Stomach smooth muscle (tissue), 2 donors: ENCODE measurements at regions not wholly inside any gene's neighbourhood (a gene's known extent, or its start where the extent isn't known, plus 50 kb on each side); places are given as distances from the start of the nearest gene placed in this dataset.
A peak's percentile ranks its signal among the peaks of the same experiment; 100 is the strongest.
"Not testable (repeated sequence)": the region's sequence is repeated elsewhere in the genome, so short reads cannot be mapped to it uniquely, and the experiment has no call there.

ENCODE experiments used
- H3K27ac ChIP-seq: one replicate; pipeline ENCODE4 v1.7.0; 2013; ENCODE audit warnings: mild to moderate bottlenecking, low read length, inconsistent platforms
- H3K27me3 ChIP-seq, 2 donors: one replicate each; pipeline ENCODE4 v1.7.0; 2013; ENCODE audit warnings: low read length in 2 of 2; ENCODE audit not compliant: insufficient read depth in 2 of 2, control insufficient read depth in 1 of 2
- H3K36me3 ChIP-seq, 2 donors: one replicate each; pipeline ENCODE4 v1.7.0; 2013; ENCODE audit warnings: low read length in 2 of 2; ENCODE audit not compliant: control insufficient read depth in 2 of 2, insufficient read depth in 2 of 2
- H3K4me1 ChIP-seq: one replicate; pipeline ENCODE4 v1.7.0; 2013; ENCODE audit warnings: low read length; ENCODE audit not compliant: control insufficient read depth, insufficient read depth
- H3K4me3 ChIP-seq, 2 donors: one replicate each; pipeline ENCODE4 v1.7.0; 2013; ENCODE audit warnings: low read length in 2 of 2
- H3K9ac ChIP-seq, 2 donors: one replicate each; pipeline ENCODE4 v1.7.0; 2013; ENCODE audit warnings: low read length in 2 of 2, mild to moderate bottlenecking in 1 of 2
- H3K9me3 ChIP-seq, 2 donors: one replicate each; pipeline ENCODE4 v1.7.0; 2013; ENCODE audit warnings: low read length in 2 of 2; ENCODE audit not compliant: control insufficient read depth in 2 of 2
- donor health status: healthy.
- donor health status: Pancreatic carcinoma.

DNA sequence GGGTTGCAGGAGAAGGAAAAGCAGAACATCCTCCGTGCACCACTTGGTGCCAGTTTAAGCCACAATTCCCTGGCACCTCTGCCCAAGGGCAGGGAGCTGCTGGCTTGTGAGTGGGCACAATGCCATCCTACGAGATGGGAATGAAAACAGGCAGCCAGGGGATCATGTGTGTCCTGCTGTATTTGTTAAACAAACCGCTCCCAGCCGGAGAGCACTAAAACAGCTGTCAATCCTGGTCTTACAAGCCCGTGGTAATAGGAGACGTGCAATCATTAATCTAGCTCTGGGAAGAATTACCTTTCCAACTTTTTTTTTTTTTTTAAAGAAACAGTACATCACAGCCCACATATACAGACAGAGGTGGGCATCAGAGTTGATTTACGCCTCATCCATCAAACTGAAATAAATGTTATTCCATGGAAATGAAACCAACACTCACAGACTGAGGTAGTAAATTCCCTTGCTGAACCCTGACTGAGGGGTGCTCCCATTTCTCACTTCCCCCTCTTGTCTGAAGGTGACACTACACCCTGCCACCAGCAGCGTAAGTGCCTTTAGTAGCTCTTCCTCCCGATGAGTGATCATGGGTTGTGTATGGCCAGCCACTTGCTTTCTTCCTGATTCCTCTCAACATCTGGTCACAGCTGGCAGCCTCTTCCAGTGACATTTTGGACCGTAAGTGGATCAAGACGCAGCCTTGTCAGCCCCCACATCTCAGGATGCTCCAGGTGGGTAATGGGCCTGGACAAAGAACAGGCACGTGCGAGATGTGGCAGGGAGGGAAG lies 143.8 kb downstream of the TEX36 start:
- H3K4me1 ChIP-seq: peaks cover 22% of the 10 kb centered on the region
- peak overlapping the region in 1 of 2 donors; percentile 40 for H3K4me3 ChIP-seq
- peak overlapping the region; percentile 41 for H3K27ac ChIP-seq
- H3K9ac ChIP-seq: no peak overlapping the region
- no peaks in the 10 kb centered on the region for H3K36me3 ChIP-seq
- H3K27me3 ChIP-seq: no peaks in the 10 kb centered on the region
- no peaks in the 10 kb centered on the region for H3K9me3 ChIP-seq

DNA sequence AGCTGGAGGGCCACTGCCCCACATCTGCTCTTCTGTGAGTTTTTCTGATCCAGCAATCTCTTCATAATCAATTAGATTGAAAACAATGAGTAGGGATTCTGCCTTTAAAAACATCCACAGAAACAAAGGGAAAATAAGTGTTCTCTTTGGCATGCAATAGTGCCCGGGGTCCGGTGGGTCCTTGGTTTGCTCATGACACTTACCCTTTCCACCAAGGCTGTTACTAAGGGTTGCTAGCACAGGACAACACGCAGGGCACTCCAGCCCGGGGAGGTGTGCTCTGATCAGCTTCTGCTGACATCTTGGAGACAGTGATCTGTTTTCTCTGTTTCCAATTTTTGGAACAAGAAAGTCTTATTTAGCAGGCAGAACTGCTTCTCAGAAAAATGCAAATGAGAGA lies 146.7 kb downstream of the TEX36 start:
- Histone ChIP-seq H3K36me3 (no peaks in the 10 kb centered on the region), H3K27ac (no peak overlapping the region)

DNA sequence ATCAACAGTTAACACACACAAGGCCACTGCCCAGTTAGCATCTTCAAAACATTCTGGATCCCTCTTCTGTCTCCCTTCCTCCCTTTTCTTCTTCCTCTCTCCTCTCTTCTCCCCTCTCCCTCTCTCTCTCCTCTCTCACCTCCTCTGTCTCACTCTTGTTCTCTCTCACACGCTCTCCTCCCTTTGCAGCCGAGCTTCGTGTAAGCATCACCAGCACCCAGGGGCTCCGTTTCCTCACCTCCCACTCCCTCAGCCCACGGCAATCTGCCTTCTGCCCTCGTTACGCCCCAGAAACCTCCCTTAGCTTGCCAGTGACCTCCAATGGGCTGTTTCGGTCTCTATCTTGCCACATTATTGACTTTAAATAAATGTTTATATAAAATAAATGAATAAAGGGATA lies 147.4 kb downstream of the TEX36 start:
- no peaks in the 10 kb centered on the region for H3K36me3 ChIP-seq
- no peaks in the 10 kb centered on the region for H3K9me3 ChIP-seq
- no peak overlapping the region for H3K27ac ChIP-seq
- H3K4me3 ChIP-seq: no peak overlapping the region
- H3K27me3 ChIP-seq: no peaks in the 10 kb centered on the region
- no peak overlapping the region for H3K9ac ChIP-seq
- H3K4me1 ChIP-seq: peaks cover 22% of the 10 kb centered on the region

More for the DNA sequence above, 146.7 kb downstream of the TEX36 start:
- Histone ChIP-seq H3K9me3 (no peaks in the 10 kb centered on the region), H3K4me1 (peaks cover 22% of the 10 kb centered on the region), H3K9ac (no peak overlapping the region), H3K27me3 (no peaks in the 10 kb centered on the region), H3K4me3 (no peak overlapping the region)

DNA sequence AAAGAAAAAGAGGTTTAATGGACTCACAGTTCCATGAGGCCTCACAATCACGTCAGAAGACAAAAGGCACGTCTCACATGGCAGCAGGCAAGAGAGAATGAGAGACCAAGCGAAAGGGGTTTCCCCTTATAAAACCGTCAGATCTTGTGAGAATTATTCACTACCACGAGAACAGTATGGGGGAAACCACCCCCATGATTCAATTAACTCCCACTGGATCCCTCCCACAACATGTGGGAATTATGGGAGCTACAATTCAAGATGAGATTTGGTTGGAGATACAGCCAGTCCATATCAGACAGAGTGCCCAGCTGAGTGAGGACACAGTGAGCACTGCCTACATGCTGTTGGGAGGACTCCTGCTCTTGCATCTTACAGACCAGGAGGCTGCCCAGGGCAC lies 148.4 kb downstream of the TEX36 start:
- Histone ChIP-seq H3K27ac (no peak overlapping the region), H3K9ac (no peak overlapping the region), H3K4me3 (no peak overlapping the region), H3K36me3 (no peaks in the 10 kb centered on the region), H3K27me3 (no peaks in the 10 kb centered on the region), H3K9me3 (no peaks in the 10 kb centered on the region), H3K4me1 (peaks cover 14% of the 10 kb centered on the region)

- H3K4me3 ChIP-seq: no peak overlapping the region
- H3K4me1 ChIP-seq: peaks cover 8% of the 10 kb centered on the region
- H3K36me3 ChIP-seq: no peaks in the 10 kb centered on the region
Measured at GRCh38 chr10:125533866-125534265, 149.1 kb downstream of the TEX36 start.

GRCh38 chr10:125531465-125531864 lies 151.5 kb downstream of the TEX36 start:
- Histone ChIP-seq H3K4me3 (no peak overlapping the region), H3K9ac (no peak overlapping the region), H3K27me3 (no peaks in the 10 kb centered on the region), H3K4me1 (peaks cover 2% of the 10 kb centered on the region), H3K27ac (no peak overlapping the region), H3K9me3 (no peaks in the 10 kb centered on the region), H3K36me3 (no peaks in the 10 kb centered on the region)

More at GRCh38 chr10:125533866-125534265, 149.1 kb downstream of the TEX36 start:
- Histone ChIP-seq H3K9me3 (no peaks in the 10 kb centered on the region), H3K27me3 (no peaks in the 10 kb centered on the region), H3K27ac (no peak overlapping the region), H3K9ac (no peak overlapping the region)

- Histone ChIP-seq H3K9me3 (peaks cover 4 to 7% of the 10 kb centered on the region in 2 donors), H3K4me1 (peaks cover 8% of the 10 kb centered on the region), H3K27ac (peak overlapping the region; percentile 37), H3K4me3 (no peak overlapping the region), H3K36me3 (no peaks in the 10 kb centered on the region), H3K27me3 (no peaks in the 10 kb centered on the region), H3K9ac (no peak overlapping the region)
Measured at GRCh38 chr10:125523347-125523746, 159.6 kb downstream of the TEX36 start.

DNA sequence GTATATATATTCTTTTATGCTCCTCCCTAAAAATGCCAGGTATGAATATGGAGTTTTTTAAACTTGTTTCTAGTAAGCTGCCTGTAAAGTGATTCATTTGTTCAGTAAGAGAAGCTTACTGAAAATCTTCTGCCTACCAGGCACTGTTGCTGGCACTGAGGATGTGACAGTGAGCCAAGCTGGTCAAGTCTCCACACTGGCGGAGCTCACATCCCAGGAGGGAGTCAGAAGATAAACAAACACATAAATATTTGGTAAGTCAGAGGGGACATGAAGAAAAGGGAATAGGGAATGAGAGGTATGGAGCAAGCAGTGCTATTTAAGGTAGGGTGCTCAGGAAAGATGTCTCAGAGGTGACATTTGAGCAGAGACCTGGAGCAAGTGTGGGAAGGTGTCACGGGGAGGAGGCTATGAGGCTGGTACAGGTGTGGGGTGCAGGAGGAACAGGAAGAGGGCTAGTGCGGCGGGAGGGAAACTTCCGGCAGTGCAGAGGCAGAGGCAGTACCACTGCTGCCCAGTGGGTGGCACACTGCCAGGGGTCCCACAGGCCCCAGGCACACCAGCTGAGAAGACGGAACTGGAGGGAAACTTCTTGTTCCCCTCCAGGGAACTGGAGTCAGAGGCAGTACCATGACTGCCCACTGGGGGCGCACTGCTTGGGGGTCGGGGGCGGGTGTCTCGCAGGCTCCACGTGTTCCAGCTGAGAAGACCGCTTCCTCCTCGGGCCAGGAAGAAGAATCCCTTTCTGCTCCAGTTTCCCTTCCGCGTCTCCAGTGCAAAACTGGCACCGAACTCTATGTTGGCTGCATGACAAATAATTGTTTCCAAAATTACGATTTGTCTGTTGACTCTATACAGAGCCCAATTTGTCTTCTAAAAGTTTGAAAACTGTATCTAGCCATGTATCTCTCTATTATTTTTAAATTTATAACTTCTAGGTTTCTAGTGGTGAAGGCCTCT lies 161.0 kb downstream of the TEX36 start:
- H3K9me3 ChIP-seq: peaks cover 4 to 7% of the 10 kb centered on the region in 2 donors
- H3K36me3 ChIP-seq: no peaks in the 10 kb centered on the region
- peak overlapping the region; percentile 42 for H3K27ac ChIP-seq
- H3K4me3 ChIP-seq: peak overlapping the region in 1 of 2 donors; percentile 41
- no peak overlapping the region for H3K9ac ChIP-seq
- peaks cover 8% of the 10 kb centered on the region for H3K4me1 ChIP-seq
- H3K27me3 ChIP-seq: no peaks in the 10 kb centered on the region

DNA sequence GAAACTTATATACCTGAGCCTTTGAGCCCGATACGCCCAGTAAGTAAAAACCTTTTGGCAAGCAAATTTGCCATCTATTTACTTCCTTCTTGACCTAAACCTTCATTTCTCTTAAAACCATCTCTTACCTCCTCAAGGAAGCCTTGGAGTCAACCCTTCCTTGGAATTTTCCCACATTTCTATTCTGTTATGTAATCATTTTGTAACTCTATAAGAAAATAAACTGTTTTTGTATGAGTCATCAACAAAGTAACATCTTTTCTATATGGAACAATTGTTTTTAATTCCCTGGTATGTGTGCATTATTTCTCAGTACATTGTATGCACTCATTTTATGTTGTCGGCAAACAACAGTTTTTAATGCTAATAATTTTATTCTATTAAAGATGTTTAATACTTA lies 162.0 kb downstream of the TEX36 start:
- Histone ChIP-seq H3K36me3 (no peaks in the 10 kb centered on the region), H3K27ac (no peak overlapping the region), H3K27me3 (no peaks in the 10 kb centered on the region), H3K9ac (no peak overlapping the region), H3K9me3 (peaks cover 4 to 7% of the 10 kb centered on the region in 2 donors), H3K4me3 (no peak overlapping the region), H3K4me1 (peaks cover 8% of the 10 kb centered on the region)

DNA sequence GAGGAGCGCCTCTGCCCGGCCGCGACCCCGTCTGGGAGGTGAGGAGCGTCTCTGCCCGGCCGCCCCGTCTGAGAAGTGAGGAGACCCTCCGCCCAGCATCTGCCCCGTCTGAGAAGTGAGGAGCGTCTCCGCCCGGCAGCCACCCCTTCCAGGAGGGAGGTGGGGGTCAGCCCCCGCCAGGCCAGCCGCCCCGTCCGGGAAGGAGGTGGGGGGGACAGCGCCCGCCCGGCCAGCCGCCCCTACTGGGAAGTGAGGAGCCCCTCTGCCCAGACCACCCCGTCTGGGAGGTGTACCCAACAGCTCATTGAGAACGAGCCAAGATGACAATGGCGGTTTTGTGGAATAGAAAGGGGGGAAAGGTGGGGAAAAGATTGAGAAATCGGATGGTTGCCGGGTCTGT lies 164.6 kb downstream of the TEX36 start:
- peaks cover 16% of the 10 kb centered on the region for H3K4me1 ChIP-seq
- H3K9ac ChIP-seq, H3K9me3 ChIP-seq, H3K36me3 ChIP-seq, H3K4me3 ChIP-seq, H3K27me3 ChIP-seq, H3K27ac ChIP-seq: not testable (repeated sequence)
